ENCODE measurements at regions not wholly inside any gene's neighbourhood (a gene's known extent, or its start where the extent isn't known, plus 50 kb on each side); places are given as distances from the start of the nearest gene placed in this dataset.

- Histone ChIP-seq H3K27me3 (ENCODE audit: insufficient read depth, low read depth, low read length) (no peaks in the 10 kb centered on the region), H4K20me1 (ENCODE audit: insufficient read depth) (no peaks in the 10 kb centered on the region), H3F3A (ENCODE audit: insufficient read depth, low read length, poor library complexity, severe bottlenecking) (no peaks in the 10 kb centered on the region), H3K36me3 (ENCODE audit: insufficient read depth, low read length) (no peaks in the 10 kb centered on the region), H3K4me2 (ENCODE audit: low read length) (no peak overlapping the region), H3K4me3 (ENCODE audit: low read length) (no peak overlapping the region), H3K27ac (ENCODE audit: low read length) (no peak overlapping the region), H3K79me2 (replicated peaks; ENCODE audit: insufficient read depth, low read length) (no peaks in the 10 kb centered on the region), H2AFZ (ENCODE audit: low read depth, low read length) (no peak overlapping the region), H3K9me3 (ENCODE audit: low read length) (no peaks in the 10 kb centered on the region), H3K9me2 (ENCODE audit: insufficient read depth, low read length) (no peaks in the 10 kb centered on the region), H3K9ac (ENCODE audit: low read length) (no peak overlapping the region)
- TF ChIP-seq CTCF (IDR thresholded peaks at IDR 0.05; ENCODE audit: poor library complexity, severe bottlenecking): no peak
- no peak for TF ChIP-seq POLR2AphosphoS5 (IDR thresholded peaks at IDR 0.05)
- no peak for TF ChIP-seq REST (IDR thresholded peaks at IDR 0.05; ENCODE audit: borderline replicate concordance)
- TF ChIP-seq MXI1 (conservative IDR thresholded peaks at IDR 0.05; ENCODE audit: poor library complexity, severe bottlenecking): no peak
- TF ChIP-seq RAD21 (conservative IDR thresholded peaks at IDR 0.05): no peak
- no peak for TF ChIP-seq EZH2 (IDR thresholded peaks at IDR 0.05; ENCODE audit: borderline replicate concordance, insufficient read depth, low read length, poor library complexity, severe bottlenecking)
- no peak for TF ChIP-seq SMC3 (conservative IDR thresholded peaks at IDR 0.05; ENCODE audit: poor library complexity)
These were observed 174.6 kb upstream of the NECTIN3 start for GRCh38 chr3:110897046-110897445.

- Histone ChIP-seq H3F3A (ENCODE audit: insufficient read depth, low read length, poor library complexity, severe bottlenecking) (no peaks in the 10 kb centered on the region), H2AFZ (ENCODE audit: low read depth, low read length) (no peak overlapping the region), H3K27me3 (ENCODE audit: insufficient read depth, low read depth, low read length) (no peaks in the 10 kb centered on the region), H3K79me2 (replicated peaks; ENCODE audit: insufficient read depth, low read length) (no peaks in the 10 kb centered on the region), H3K27ac (ENCODE audit: low read length) (no peak overlapping the region), H3K9me3 (ENCODE audit: low read length) (no peaks in the 10 kb centered on the region), H4K20me1 (ENCODE audit: insufficient read depth) (no peaks in the 10 kb centered on the region), H3K4me2 (ENCODE audit: low read length) (no peak overlapping the region), H3K4me3 (ENCODE audit: low read length) (no peak overlapping the region), H3K36me3 (ENCODE audit: insufficient read depth, low read length) (no peaks in the 10 kb centered on the region), H3K9me2 (ENCODE audit: insufficient read depth, low read length) (no peaks in the 10 kb centered on the region), H3K9ac (ENCODE audit: low read length) (no peak overlapping the region)
- TF ChIP-seq EP300 (conservative IDR thresholded peaks at IDR 0.05; ENCODE audit: poor library complexity, severe bottlenecking) (no peak), EZH2 (IDR thresholded peaks at IDR 0.05; ENCODE audit: borderline replicate concordance, insufficient read depth, low read length, poor library complexity, severe bottlenecking) (no peak), MXI1 (conservative IDR thresholded peaks at IDR 0.05; ENCODE audit: poor library complexity, severe bottlenecking) (no peak), SMC3 (conservative IDR thresholded peaks at IDR 0.05; ENCODE audit: poor library complexity) (no peak), POLR2AphosphoS5 (IDR thresholded peaks at IDR 0.05) (no peak), RAD21 (conservative IDR thresholded peaks at IDR 0.05) (no peak), CTCF (IDR thresholded peaks at IDR 0.05; ENCODE audit: poor library complexity, severe bottlenecking) (no peak), REST (IDR thresholded peaks at IDR 0.05; ENCODE audit: borderline replicate concordance) (no peak), TAF1 (IDR thresholded peaks at IDR 0.05; ENCODE audit: low read depth) (no peak)
These were observed 171.0 kb upstream of the NECTIN3 start for GRCh38 chr3:110900576-110900975.
